Activated naive CD4-positive, alpha-beta T cell treated with anti-CD3 and anti-CD28 coated beads, Interleukin-2, amount 50 U/mL, for 72 hours (primary cell): ENCODE measurements at regions not wholly inside any gene's neighbourhood (a gene's known extent, or its start where the extent isn't known, plus 50 kb on each side); places are given as distances from the start of the nearest gene placed in this dataset.

Experiments
- ATAC-seq, 2 donors: fragments of 150-1000 bp; cut with Tn5 transposase; 2 replicates each; pipeline ENCODE4 v1.10.0; 2021; ENCODE audit warnings: mild to moderate bottlenecking in 2 of 2, moderate library complexity in 2 of 2
- DNase-seq, 2 donors: peaks; one replicate each; pipeline ENCODE4 v3.0.0; 2021 to 2022; ENCODE audit warnings: low spot score in 2 of 2
- H3K27ac Mint-ChIP-seq, 2 donors: one replicate each; pipeline ENCODE4 v1.8.0; 2022; ENCODE audit warnings: mild to moderate bottlenecking in 2 of 2, mixed read lengths in 2 of 2
- H3K36me3 Mint-ChIP-seq, 2 donors: one replicate each; pipeline ENCODE4 v1.8.0; 2022; ENCODE audit warnings: mixed read lengths in 2 of 2
- H3K9me3 Mint-ChIP-seq, 2 donors: one replicate each; pipeline ENCODE4 v1.8.0; 2022; ENCODE audit warnings: mixed read lengths in 2 of 2

DNA sequence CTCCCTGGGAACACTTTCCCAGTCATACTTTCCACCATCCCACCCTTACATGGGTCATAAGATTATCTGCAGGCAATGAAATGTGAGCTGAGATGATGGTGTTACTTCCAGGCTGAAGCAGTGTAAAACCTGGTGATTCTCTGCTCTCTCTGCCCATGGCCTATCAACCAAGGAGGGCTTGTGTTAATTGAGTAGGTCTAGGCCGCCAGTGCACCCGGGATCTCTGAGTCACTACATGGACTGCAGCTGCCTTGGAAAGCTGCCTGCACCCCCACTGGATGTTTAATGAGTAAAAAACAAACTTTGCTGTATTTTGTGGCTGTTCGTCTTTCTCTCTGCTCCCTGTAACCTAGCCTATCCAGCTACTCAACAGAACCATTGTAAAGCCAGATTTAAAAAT lies 451.7 kb upstream of the SMIM21 start:
- H3K9me3 Mint-ChIP-seq, result peaks cover 7 to 9% of the 10 kb centered on the region in 2 donors
- DNase-seq, result no peak
- no peak overlapping the region for H3K27ac Mint-ChIP-seq
- no peak for ATAC-seq
- no peaks in the 10 kb centered on the region for H3K36me3 Mint-ChIP-seq

DNA sequence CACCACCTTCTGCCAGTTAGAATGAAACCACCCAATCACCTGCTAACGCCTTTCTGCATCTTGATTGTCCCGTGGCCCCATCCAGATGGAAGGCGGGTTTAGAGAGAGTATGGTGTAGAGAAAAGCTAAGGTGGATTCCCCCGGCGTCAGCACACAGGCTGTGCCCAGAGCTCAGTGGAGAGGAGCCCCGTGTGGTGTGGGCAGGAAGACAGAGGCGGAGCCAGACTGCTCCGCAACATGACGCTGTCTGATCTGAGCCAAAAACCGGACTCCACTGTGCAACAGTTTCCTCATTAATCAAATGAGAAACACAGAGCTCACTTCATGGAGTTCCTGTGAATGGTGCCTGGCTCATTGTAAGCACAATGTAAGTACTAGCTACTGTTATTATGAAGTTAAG lies 448.1 kb upstream of the SMIM21 start:
- no peak for ATAC-seq
- Mint-ChIP-seq H3K27ac (no peak overlapping the region), H3K9me3 (peaks cover 7 to 9% of the 10 kb centered on the region in 2 donors)

DNA sequence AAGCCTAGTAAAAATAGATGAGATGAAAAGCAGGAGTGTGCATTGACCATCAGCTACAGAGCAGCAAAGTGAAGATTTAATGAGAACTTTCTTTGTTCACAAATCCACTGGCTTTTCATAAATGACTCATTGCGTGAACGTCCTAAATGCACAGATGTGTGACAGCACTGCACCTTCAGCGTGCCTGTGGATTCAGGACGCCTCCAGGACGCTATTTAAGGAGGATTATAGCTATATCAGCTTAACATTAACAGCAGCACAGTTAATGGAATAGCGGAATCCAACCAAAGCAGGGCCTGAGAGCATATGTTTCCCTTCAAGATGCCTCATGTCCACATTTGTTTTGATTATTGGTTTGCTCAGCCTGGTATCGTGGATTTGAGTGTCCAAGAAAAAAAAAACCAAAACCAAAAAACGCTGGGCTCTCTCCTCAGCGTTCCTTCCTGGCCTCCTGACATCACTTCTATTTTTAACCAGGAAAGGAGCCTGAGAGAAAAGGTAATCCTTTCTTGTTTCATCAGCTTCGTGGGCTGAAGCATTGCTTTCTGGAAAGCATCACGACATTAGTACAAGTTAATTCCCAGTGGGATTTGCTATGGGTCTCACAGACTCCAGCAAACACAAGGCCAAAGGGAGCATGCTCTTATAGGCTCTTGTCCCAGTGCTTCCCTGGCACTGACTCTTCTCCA lies 447.0 kb upstream of the SMIM21 start:
- DNase-seq (no peak), ATAC-seq (no peak)
- peaks cover 7 to 9% of the 10 kb centered on the region in 2 donors for H3K9me3 Mint-ChIP-seq
- H3K27ac Mint-ChIP-seq, result no peak overlapping the region
- H3K36me3 Mint-ChIP-seq, result no peaks in the 10 kb centered on the region

More for the DNA sequence above, 448.1 kb upstream of the SMIM21 start:
- H3K36me3 Mint-ChIP-seq, result no peaks in the 10 kb centered on the region
- no peak for DNase-seq

DNA sequence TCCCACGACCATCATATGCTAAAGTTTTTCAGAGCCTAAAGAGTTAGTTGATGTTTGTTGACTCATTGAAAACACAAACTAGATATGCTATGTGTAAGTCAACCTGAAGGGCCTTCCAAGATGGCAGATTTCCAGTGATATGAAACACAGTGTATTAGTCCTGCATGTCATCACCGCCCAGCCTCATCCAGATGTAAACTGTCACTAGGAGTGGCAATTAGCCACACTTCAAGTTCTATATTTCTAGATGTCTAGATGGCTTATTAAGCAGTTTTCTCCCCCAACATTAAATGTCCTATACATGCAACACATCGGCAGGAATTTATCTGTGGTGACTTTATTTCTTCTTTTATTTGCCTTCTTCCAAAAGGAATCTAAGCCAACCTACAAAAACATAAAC lies 444.1 kb upstream of the SMIM21 start:
- Mint-ChIP-seq H3K27ac (no peak overlapping the region), H3K9me3 (no peaks in the 10 kb centered on the region), H3K36me3 (no peaks in the 10 kb centered on the region)
- DNase-seq, result no peak
- ATAC-seq, result no peak

DNA sequence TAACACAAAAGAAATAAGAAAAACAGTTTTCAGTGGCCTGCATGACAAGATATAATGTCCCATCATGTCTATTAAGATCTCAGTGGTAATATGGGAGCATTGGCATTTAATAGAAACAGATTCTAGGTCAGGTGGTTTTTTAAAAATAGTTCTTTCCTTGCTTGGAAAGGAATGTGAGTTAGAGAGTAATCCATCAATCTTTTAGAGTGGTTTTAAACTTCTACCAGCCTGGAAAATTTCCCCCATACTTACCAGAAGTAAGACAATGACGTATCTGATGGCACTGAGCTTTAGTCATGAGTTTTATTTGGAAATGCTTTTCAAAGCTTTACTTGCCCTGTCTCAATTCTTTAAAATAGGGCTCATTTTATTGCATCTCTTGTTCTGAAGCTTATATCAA lies 441.7 kb upstream of the SMIM21 start:
- Mint-ChIP-seq H3K27ac (no peak overlapping the region), H3K36me3 (no peaks in the 10 kb centered on the region), H3K9me3 (peaks cover 0 to 7% of the 10 kb centered on the region in 2 donors)
- ATAC-seq (no peak), DNase-seq (no peak)

DNA sequence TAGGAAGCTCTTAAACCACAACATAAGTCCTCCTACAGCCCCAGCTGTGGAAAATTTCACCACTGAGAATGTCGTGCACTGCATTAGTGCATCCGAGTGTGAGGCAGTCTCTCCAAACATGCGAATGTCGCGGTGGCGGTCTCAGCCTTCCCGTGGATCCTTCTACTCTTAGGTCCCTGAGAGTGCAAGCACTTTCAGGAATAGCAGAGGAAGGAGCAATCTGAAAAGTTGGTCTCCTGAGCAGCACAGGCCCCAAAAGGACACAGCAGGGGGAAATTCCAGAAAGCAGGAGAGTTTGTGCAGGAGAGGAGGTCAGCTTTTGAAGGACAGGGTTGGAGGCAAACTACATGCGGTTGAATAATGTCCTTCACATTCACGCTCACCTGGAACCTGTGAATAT lies 440.5 kb upstream of the SMIM21 start:
- DNase-seq, result no peak
- no peak for ATAC-seq
- Mint-ChIP-seq H3K27ac (no peak overlapping the region), H3K9me3 (peaks cover 0 to 7% of the 10 kb centered on the region in 2 donors), H3K36me3 (no peaks in the 10 kb centered on the region)

DNA sequence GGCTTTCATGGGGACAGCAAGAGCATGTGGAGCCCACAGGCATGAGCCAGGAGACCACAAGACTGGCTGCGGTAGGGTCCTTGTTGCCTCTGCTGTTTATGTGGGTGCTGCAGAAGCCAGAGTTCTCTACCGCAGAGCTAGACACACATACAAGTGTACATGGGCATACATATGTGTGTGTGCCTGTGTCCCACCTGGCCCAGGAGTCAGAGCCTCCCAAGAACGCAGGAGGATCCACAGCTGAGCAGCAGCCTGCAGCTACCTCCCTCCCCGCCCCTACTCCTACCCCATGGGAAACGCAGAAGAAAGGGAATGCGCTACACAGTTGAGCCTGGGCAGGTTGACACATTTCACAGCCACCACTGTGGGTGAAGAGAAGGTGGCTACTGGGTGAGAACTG lies 438.1 kb upstream of the SMIM21 start:
- Mint-ChIP-seq H3K27ac (no peak overlapping the region), H3K36me3 (peaks cover 6 to 7% of the 10 kb centered on the region in 2 donors)
- ATAC-seq, result no peak

DNA sequence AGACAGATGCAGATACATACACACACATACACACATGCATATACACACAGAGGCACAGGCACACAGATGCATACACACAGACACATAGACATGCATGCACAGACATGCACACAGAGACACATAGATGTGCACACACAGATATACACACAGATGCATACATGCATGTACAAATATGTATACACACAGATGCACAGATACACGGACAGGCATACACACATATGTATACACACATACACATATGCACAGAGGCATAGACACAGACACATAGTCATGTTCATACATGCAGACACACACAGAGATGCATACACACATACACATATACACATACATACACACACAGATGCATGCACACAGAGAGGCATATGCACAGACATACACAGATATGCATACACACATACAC lies 437.3 kb upstream of the SMIM21 start:
- Mint-ChIP-seq H3K27ac (no peak overlapping the region), H3K9me3 (peaks cover 12% of the 10 kb centered on the region in 2 donors), H3K36me3 (peaks cover 7 to 9% of the 10 kb centered on the region in 2 donors)
- no peak for DNase-seq
- ATAC-seq, result no peak

More for the DNA sequence above, 438.1 kb upstream of the SMIM21 start:
- peaks cover 12% of the 10 kb centered on the region in 2 donors for H3K9me3 Mint-ChIP-seq
- no peak for DNase-seq

DNA sequence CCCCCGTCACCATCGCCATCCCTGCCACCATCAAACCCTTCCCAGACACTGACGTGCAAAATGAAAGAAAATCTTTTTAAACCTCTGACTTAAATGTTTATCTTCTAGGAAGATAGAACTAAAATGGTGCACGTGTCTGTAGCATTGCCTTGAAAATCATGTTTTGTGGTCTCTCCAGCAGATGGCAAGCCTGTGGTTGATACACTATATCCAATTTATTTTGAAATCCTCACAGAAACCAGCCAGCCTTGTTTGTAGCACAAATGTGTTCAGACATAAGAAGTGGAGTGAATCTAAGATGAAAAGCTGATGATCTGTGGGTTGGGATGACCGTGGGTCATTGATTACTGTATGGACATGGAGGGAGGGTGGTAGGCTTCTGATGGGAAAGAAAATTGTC lies 436.2 kb upstream of the SMIM21 start:
- Mint-ChIP-seq H3K9me3 (peaks cover 12% of the 10 kb centered on the region in 2 donors), H3K27ac (no peak overlapping the region), H3K36me3 (peaks cover 7 to 11% of the 10 kb centered on the region in 2 donors)
- no peak for DNase-seq
- no peak for ATAC-seq

DNA sequence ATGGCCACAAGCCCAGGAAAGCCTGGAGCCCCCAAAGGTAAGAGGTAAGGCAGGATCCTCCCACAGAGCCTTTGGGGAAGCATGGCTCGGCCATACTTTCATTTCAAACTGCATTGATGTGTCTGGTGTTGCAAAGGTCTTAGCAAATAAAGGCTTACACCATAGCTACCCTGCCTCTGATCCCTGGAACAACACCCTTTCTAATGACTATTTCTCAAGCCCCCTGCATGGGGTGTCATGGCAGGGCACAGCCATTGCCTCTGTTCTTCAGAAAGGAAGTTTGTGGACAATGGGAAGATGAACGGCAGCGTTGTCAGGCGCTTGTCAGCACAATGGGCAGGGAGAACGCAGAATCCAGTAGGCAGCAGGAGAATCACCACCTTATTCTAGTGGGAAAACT lies 435.0 kb upstream of the SMIM21 start:
- peaks cover 7 to 11% of the 10 kb centered on the region in 2 donors for H3K36me3 Mint-ChIP-seq
- DNase-seq, result no peak
- peaks cover 12% of the 10 kb centered on the region in 2 donors for H3K9me3 Mint-ChIP-seq
- ATAC-seq, result no peak
- no peak overlapping the region for H3K27ac Mint-ChIP-seq

DNA sequence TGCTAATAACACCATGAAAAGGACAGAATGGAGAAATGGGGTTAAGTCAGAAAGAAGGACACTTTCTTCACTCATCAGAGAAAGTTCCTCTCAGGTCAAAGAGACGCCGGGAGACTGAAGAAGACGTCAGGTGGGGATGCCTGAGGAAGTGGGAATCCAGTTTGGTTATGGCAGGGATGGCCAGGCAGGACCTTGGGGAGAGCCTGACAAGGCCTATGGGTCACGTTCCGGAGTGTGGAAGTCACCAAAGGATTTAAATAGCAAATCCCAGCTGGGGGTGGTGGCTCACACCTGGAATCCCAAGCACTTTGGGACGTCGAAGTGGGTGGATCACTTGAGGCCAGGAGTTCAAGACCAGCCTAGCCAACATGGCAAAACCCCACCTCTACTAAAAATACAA lies 432.7 kb upstream of the SMIM21 start:
- Mint-ChIP-seq H3K36me3 (peaks cover 7 to 11% of the 10 kb centered on the region in 2 donors), H3K27ac (no peak overlapping the region), H3K9me3 (peaks cover 12% of the 10 kb centered on the region in 2 donors)
- no peak for DNase-seq
- no peak for ATAC-seq

DNA sequence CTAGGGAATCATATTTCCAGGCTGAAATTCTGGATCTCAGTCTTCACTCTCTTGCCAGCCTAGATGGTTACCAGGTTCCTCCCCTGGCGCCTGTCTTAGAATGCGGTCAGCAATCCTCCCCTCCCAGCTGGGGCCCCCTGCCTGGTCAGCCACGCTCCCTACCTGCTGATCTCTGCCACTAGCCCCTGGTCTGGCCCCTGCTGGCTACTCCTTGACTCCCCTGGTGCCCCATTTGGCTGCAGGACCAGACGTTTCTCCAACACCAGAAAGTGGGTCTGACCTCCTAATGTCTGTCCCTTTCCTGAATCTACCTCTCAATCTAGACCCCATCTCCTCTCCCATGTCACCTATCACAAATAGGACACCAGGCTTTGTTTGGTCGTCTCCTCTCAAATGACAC lies 432.0 kb upstream of the SMIM21 start:
- H3K36me3 Mint-ChIP-seq, result peaks cover 7 to 11% of the 10 kb centered on the region in 2 donors
- peaks cover 6 to 12% of the 10 kb centered on the region in 2 donors for H3K9me3 Mint-ChIP-seq
- no peak overlapping the region for H3K27ac Mint-ChIP-seq
- ATAC-seq (no peak), DNase-seq (no peak)

DNA sequence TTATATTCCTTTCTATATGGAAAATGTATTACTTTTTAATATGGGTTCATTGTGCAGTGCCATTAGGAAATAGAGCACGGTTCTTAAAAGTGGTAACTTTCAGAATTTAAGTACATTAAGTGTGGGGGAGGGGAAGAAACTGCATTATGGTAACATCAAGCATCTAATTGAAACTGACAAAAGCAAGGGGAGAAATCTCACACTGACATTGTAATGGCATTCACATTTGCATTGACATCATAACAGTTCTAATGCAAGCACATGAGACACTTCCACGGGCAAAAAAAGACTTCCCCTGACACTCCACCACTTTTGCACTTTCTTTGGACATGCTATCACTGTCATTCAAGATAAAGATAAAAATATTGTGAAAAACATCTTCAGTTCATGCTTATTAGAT lies 431.3 kb upstream of the SMIM21 start:
- Mint-ChIP-seq H3K9me3 (peaks cover 5 to 12% of the 10 kb centered on the region in 2 donors), H3K27ac (no peak overlapping the region), H3K36me3 (peaks cover 7 to 11% of the 10 kb centered on the region in 2 donors)
- no peak for DNase-seq
- no peak for ATAC-seq

DNA sequence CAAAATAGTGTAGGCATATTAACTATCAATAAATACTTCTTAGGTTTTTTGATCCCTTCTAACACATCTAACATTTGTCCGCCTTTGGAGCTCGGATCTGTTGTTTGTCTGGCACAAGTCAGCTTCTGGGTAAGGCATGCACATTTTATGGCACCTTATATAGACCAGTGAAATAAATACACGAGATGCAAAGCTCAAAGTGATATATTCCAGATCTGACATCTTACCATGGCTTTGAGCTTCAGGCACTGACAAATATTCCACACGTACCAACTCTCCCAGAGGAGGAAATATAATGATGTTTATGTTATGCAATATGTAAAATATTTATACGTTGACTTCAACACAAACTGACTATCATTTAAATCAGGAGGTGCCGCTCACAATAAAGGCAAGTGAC lies 430.1 kb upstream of the SMIM21 start:
- no peak overlapping the region for H3K27ac Mint-ChIP-seq
- no peak for ATAC-seq
- DNase-seq, result no peak
- peaks cover 5 to 12% of the 10 kb centered on the region in 2 donors for H3K9me3 Mint-ChIP-seq
- peaks cover 7 to 11% of the 10 kb centered on the region in 2 donors for H3K36me3 Mint-ChIP-seq

DNA sequence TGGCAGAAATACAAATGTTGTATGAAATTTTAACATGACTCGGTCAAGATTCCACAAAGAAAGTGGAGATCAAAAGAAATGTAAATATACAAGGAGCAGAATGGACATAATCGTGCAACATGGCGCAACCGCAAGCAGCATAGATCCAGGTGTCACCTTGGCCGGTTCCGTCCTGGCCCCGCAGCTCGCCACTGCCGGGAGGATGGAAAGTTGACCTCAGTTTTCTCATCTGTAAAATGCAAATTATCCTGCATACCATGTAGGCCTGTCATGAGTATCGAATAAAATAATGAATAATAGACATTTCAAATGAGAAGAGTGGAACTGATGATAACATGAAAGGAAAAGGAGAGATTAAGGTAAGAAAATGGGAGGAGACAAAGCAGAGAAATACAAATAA lies 427.3 kb upstream of the SMIM21 start:
- Mint-ChIP-seq H3K9me3 (no peaks in the 10 kb centered on the region), H3K36me3 (peaks cover 0 to 2% of the 10 kb centered on the region in 2 donors), H3K27ac (no peak overlapping the region)
- no peak for ATAC-seq
- DNase-seq, result no peak

DNA sequence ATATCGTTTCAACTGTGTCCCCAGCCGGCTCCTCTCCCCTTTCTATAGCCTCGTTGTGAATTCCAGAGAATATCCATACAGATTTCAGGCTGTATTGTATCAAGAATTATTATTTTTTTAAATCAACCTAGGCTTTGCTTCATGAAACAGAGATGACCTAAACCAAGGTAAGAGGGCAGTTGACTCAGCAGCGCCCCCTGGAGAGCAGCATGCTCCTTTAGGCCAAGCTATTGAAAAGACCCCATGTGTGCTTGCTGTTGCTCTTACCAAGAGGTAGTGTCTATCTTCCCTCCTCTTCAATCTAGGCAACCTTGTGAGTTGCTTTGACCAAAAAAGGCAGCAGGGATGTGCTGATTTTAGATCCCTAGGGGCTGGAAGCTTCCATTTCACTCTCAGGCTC lies 426.7 kb upstream of the SMIM21 start:
- DNase-seq, result peak in 1 of 2 donors; percentile 28
- H3K27ac Mint-ChIP-seq, result no peak overlapping the region
- H3K9me3 Mint-ChIP-seq, result no peaks in the 10 kb centered on the region
- no peaks in the 10 kb centered on the region for H3K36me3 Mint-ChIP-seq
- ATAC-seq, result no peak

DNA sequence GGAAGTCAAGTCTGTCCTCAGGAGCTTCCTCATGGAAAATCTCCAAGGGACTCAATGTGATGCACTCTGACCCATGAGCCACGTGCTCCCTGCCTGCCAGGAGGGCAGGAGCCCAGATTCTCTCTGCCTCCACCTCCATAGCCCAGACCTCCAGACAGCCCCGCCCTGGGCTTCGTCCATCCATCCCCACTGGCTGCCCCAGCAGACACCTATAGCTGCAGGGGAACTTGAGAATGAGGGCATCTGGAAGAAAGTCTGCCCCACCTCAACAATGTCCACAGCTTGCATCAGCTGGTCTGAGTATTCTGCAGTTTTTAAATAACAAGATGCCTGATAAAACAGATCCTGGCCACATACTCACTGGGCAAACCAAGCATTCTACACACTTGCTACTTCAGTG lies 418.8 kb upstream of the SMIM21 start:
- Mint-ChIP-seq H3K27ac (no peak overlapping the region), H3K9me3 (no peaks in the 10 kb centered on the region), H3K36me3 (no peaks in the 10 kb centered on the region)
- DNase-seq, result no peak
- ATAC-seq, result no peak

DNA sequence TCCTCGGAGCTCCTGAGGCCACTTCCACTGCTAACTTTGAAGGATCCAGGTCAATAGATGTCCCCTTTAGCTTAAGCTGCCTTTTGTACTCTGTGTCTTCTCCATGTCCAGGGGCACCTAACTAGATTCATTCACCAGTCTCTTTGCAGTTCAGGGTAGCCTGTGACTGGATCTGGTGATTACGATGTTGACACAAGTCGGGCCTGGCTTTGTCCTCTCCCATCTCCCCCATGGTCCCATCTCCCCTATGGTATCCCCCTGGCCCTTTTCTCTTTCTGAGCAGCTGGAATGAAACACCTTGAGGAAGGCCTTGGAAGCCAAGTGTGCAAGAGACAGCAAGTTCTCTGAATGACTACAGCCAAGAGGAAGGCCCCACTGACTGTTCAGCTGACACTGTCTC lies 417.9 kb upstream of the SMIM21 start:
- Mint-ChIP-seq H3K36me3 (no peaks in the 10 kb centered on the region), H3K27ac (no peak overlapping the region), H3K9me3 (no peaks in the 10 kb centered on the region)
- no peak for ATAC-seq
- no peak for DNase-seq
